ENCODE measurements at regions not wholly inside any gene's neighbourhood (a gene's known extent, or its start where the extent isn't known, plus 50 kb on each side); places are given as distances from the start of the nearest gene placed in this dataset.

- TF ChIP-seq, protein P1, sequence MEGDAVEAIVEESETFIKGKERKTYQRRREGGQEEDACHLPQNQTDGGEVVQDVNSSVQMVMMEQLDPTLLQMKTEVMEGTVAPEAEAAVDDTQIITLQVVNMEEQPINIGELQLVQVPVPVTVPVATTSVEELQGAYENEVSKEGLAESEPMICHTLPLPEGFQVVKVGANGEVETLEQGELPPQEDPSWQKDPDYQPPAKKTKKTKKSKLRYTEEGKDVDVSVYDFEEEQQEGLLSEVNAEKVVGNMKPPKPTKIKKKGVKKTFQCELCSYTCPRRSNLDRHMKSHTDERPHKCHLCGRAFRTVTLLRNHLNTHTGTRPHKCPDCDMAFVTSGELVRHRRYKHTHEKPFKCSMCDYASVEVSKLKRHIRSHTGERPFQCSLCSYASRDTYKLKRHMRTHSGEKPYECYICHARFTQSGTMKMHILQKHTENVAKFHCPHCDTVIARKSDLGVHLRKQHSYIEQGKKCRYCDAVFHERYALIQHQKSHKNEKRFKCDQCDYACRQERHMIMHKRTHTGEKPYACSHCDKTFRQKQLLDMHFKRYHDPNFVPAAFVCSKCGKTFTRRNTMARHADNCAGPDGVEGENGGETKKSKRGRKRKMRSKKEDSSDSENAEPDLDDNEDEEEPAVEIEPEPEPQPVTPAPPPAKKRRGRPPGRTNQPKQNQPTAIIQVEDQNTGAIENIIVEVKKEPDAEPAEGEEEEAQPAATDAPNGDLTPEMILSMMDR (IDR thresholded peaks at IDR 0.05 in 4 of 5, conservative IDR thresholded peaks at IDR 0.05 in 1 of 5) = no peak
- TF ChIP-seq POLR2A (IDR thresholded peaks at IDR 0.05) = no peak
These were observed 182.7 kb downstream of the MATN1 start for GRCh38 chr1:30540611-30541192.

Measured in gastrocnemius medialis (tissue), 4 donors.